Endothelial cell of umbilical vein (primary cell): ENCODE measurements at regions not wholly inside any gene's neighbourhood (a gene's known extent, or its start where the extent isn't known, plus 50 kb on each side); places are given as distances from the start of the nearest gene placed in this dataset.

Experiments
- BruUV-seq: library from RNA; stranded (reverse); fragments of 400-500 nt; replicated peaks from 2 replicates; lab custom pipeline; 2021; lab: Mats Ljungman, UMichigan
- CTCF ChIA-PET: fragments of 300-600, 350-600 bp; sonication (Branson Sonifier 250); formaldehyde crosslinking; loops from one replicate; lab custom pipeline; 2021; ENCODE audit warnings: antibody characterized with exemption, inconsistent platforms; lab: Charles Lee
- POLR2A ChIA-PET: fragments of 300-600, 350-600 bp; sonication (Branson Sonifier 250); formaldehyde crosslinking; loops from one replicate; lab custom pipeline; 2021; ENCODE audit warnings: antibody characterized with exemption, inconsistent platforms; lab: Charles Lee
- DNase-seq: peaks from one replicate; pipeline ENCODE4 v3.0.0-alpha.2; 2011; ENCODE audit warnings: low read depth, low spot score
- FAIRE-seq: peaks from 2 replicates; lab custom pipeline; 2011; peaks lifted over from hg19 to GRCh38; lab: Jason Lieb, UNC
- H2AFZ ChIP-seq: 2 replicates; pipeline ENCODE4 v1.6.0; 2012; ENCODE audit warnings: low read depth, low read length, control low read depth, inconsistent platforms
- H3K27ac ChIP-seq: 2 replicates; pipeline ENCODE4 v1.5.1; 2011; ENCODE audit warnings: low read depth, mild to moderate bottlenecking, control low read depth, low read length, moderate library complexity; ENCODE audit not compliant: insufficient read depth
- H3K27me3 ChIP-seq, 2 experiments: 2 replicates each; pipeline versions ENCODE4 v1.6.0 to v1.6.1; 2011; ENCODE audit warnings: low read length in 2 of 2, mixed read lengths in 1 of 2; ENCODE audit not compliant: control insufficient read depth in 2 of 2, insufficient read depth in 2 of 2
- H3K36me3 ChIP-seq, 2 experiments: 2 replicates in 1 of 2; 3 replicates in 1 of 2; pipeline ENCODE4 v1.5.1; 2011; ENCODE audit warnings: low read length in 2 of 2, mild to moderate bottlenecking in 1 of 2, moderate library complexity in 1 of 2; ENCODE audit not compliant: control insufficient read depth in 2 of 2, insufficient read depth in 2 of 2; ENCODE audit errors: extremely low read depth in 1 of 2
- H3K4me1 ChIP-seq: 3 replicates; pipeline ENCODE4 v1.5.1; 2011; ENCODE audit warnings: mild to moderate bottlenecking, low read length; ENCODE audit not compliant: control insufficient read depth, insufficient read depth; ENCODE audit errors: extremely low read depth
- H3K4me2 ChIP-seq: 2 replicates; pipeline ENCODE4 v1.6.1; 2011; ENCODE audit warnings: low read length, control low read depth, mixed read lengths; ENCODE audit not compliant: insufficient read depth
- H3K4me3 ChIP-seq, 3 experiments: fragments of 200-600 bp in 1 of 3; sonication (generic), shearing (Covaris generic) in 1 of 3; replicated peaks in 1 of 3; 2 replicates each; pipeline ENCODE4 v1.5.1; 2011 to 2016; ENCODE audit warnings: control low read depth in 3 of 3, low read length in 3 of 3, mild to moderate bottlenecking in 2 of 3, inconsistent platforms in 1 of 3, low read depth in 1 of 3, moderate library complexity in 1 of 3; ENCODE audit not compliant: insufficient read depth in 1 of 3
- H3K79me2 ChIP-seq: 2 replicates; pipeline ENCODE4 v1.6.0; 2012; ENCODE audit warnings: low read length, inconsistent platforms; ENCODE audit not compliant: control insufficient read depth, insufficient read depth
- H3K9ac ChIP-seq: replicated peaks from 2 replicates; pipeline ENCODE3; 2011; ENCODE audit warnings: low read length, control low read depth; ENCODE audit not compliant: insufficient read depth; ENCODE audit errors: extremely low read depth
- H3K9me1 ChIP-seq: replicated peaks from 3 replicates; pipeline ENCODE4 v1.6.0; 2011; ENCODE audit warnings: mild to moderate bottlenecking, low read length; ENCODE audit not compliant: control insufficient read depth, insufficient read depth; ENCODE audit errors: extremely low read depth
- H3K9me3 ChIP-seq: replicated peaks from 2 replicates; pipeline ENCODE4 v1.5.1; 2012; ENCODE audit warnings: low read length, inconsistent platforms; ENCODE audit not compliant: control insufficient read depth, insufficient read depth
- H4K20me1 ChIP-seq: replicated peaks from 2 replicates; pipeline ENCODE3; 2011; ENCODE audit warnings: mild to moderate bottlenecking, low read length; ENCODE audit not compliant: control insufficient read depth, insufficient read depth; ENCODE audit errors: extremely low read depth
- EZH2 ChIP-seq: IDR thresholded peaks from 2 replicates; pipeline ENCODE4 v1.6.1; 2012; ENCODE audit warnings: borderline replicate concordance, low read depth, mild to moderate bottlenecking, moderate library complexity, low read length, inconsistent platforms; ENCODE audit not compliant: severe bottlenecking
- FOS ChIP-seq: IDR thresholded peaks from 2 replicates; pipeline ENCODE4 v1.6.1; 2011; ENCODE audit warnings: mild to moderate bottlenecking, low read length, moderate library complexity, borderline replicate concordance; ENCODE audit not compliant: insufficient read depth
- GATA2 ChIP-seq: IDR thresholded peaks from 2 replicates; pipeline ENCODE4 v1.7.0; 2011; ENCODE audit warnings: low read depth, mild to moderate bottlenecking, moderate library complexity, mixed read lengths, low read length; ENCODE audit not compliant: insufficient read length, insufficient read depth
- JUN ChIP-seq: IDR thresholded peaks from 2 replicates; pipeline ENCODE4 v1.6.1; 2011; ENCODE audit warnings: borderline replicate concordance, low read depth; ENCODE audit not compliant: insufficient read length, insufficient read depth
- MAX ChIP-seq: IDR thresholded peaks from 2 replicates; pipeline ENCODE4 v1.6.1; 2011; ENCODE audit not compliant: insufficient read depth, insufficient read length
- MYC ChIP-seq: IDR thresholded peaks from one replicate; pipeline ENCODE4 v1.6.1; 2011; ENCODE audit warnings: mild to moderate bottlenecking, low read depth, low read length
- POLR2A ChIP-seq: IDR thresholded peaks from 2 replicates; pipeline ENCODE4 v1.6.1; 2012; ENCODE audit warnings: low read depth, mild to moderate bottlenecking, control low read depth, low read length
- POLR2AphosphoS5 ChIP-seq: IDR thresholded peaks from 2 replicates; pipeline ENCODE4 v1.6.1; 2012; ENCODE audit warnings: low read depth, mild to moderate bottlenecking, control low read depth, low read length, moderate library complexity; ENCODE audit not compliant: insufficient read depth
- dilution Hi-C: fragments of 300-500 bp; cut with MboI; formaldehyde crosslinking; loops from one replicate; pipeline ENCODE4 v1.15.0; 2019; ENCODE audit warnings: low sequenced_read_pairs; ENCODE audit not compliant: extremely low pct_ligation_motif_present
- intact Hi-C: fragments of 100-400 bp; cut with micrococcal nuclease; formaldehyde crosslinking; loops from one replicate; pipeline ENCODE4 v1.10.0; 2022
- TF ChIP-seq, protein P1 (sequence below), 2 donors: IDR thresholded peaks; 1 replicate in 1 of 2; 2 replicates in 1 of 2; pipeline ENCODE4 v1.5.1; 2011; ENCODE audit warnings: low read length in 2 of 2, mild to moderate bottlenecking in 2 of 2, moderate library complexity in 2 of 2, control low read depth in 1 of 2, inconsistent platforms in 1 of 2, low read depth in 1 of 2; ENCODE audit not compliant: insufficient read depth in 1 of 2; ENCODE audit errors: extremely low read depth in 1 of 2

GRCh38 chr5:56558131-56558745 lies 257.1 kb upstream of the MAP3K1 start:
- Histone ChIP-seq H3K4me3 (no peak overlapping the region), H3K9ac (no peak overlapping the region), H2AFZ (no peak overlapping the region), H3K9me3 (no peaks in the 10 kb centered on the region), H3K79me2 (no peaks in the 10 kb centered on the region), H3K27ac (no peak overlapping the region), H3K4me1 (no peaks in the 10 kb centered on the region), H3K9me1 (no peaks in the 10 kb centered on the region), H3K4me2 (no peak overlapping the region), H3K27me3 (peaks cover 16 to 25% of the 10 kb centered on the region in 2 experiments), H3K36me3 (no peaks in the 10 kb centered on the region), H4K20me1 (no peaks in the 10 kb centered on the region)
- DNase-seq (no peak), FAIRE-seq (no peak)
- BruUV-seq: no TSS peak
- TF ChIP-seq MYC: no peak
- TF ChIP-seq, protein P1, sequence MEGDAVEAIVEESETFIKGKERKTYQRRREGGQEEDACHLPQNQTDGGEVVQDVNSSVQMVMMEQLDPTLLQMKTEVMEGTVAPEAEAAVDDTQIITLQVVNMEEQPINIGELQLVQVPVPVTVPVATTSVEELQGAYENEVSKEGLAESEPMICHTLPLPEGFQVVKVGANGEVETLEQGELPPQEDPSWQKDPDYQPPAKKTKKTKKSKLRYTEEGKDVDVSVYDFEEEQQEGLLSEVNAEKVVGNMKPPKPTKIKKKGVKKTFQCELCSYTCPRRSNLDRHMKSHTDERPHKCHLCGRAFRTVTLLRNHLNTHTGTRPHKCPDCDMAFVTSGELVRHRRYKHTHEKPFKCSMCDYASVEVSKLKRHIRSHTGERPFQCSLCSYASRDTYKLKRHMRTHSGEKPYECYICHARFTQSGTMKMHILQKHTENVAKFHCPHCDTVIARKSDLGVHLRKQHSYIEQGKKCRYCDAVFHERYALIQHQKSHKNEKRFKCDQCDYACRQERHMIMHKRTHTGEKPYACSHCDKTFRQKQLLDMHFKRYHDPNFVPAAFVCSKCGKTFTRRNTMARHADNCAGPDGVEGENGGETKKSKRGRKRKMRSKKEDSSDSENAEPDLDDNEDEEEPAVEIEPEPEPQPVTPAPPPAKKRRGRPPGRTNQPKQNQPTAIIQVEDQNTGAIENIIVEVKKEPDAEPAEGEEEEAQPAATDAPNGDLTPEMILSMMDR (IDR thresholded peaks at IDR 0.05; ENCODE audit: extremely low read depth in 1 of 2, insufficient read depth in 1 of 2, low read depth in 1 of 2, low read length in 2 of 2): no peak
- no peak for TF ChIP-seq POLR2A
- no peak for TF ChIP-seq FOS
- no peak for TF ChIP-seq POLR2AphosphoS5
- no peak for TF ChIP-seq EZH2
- no peak for TF ChIP-seq JUN
- TF ChIP-seq GATA2: no peak
- no peak for TF ChIP-seq MAX
- dilution Hi-C loops (no loop called here), intact Hi-C loops (no loop called here)
- ChIA-PET POLR2A (no interaction called here), CTCF (interaction anchor here (1.5 kb wide), 1 partner anchor 11 kb away, joined by 4 read pairs; no protein-coding TSS in a partner anchor)
